ENCODE measurements at regions not wholly inside any gene's neighbourhood (a gene's known extent, or its start where the extent isn't known, plus 50 kb on each side); places are given as distances from the start of the nearest gene placed in this dataset.
"Not testable (repeated sequence)": the region's sequence is repeated elsewhere in the genome, so short reads cannot be mapped to it uniquely, and the experiment has no call there.

GRCh38 chr21:14058566-14058965 is 152.2 kb downstream of the LIPI start:
- no peak for DNase-seq

GRCh38 chr21:14057841-14058481 is 152.8 kb downstream of the LIPI start:
- not testable (repeated sequence) for DNase-seq

- DNase-seq: no peak
Observed at GRCh38 chr21:14057313-14057712, 153.4 kb downstream of the LIPI start.

- DNase-seq: no peak
Observed at GRCh38 chr21:14056771-14057191, 154.0 kb downstream of the LIPI start.

- DNase-seq: not testable (repeated sequence)
Observed at GRCh38 chr21:14055746-14056515, 154.8 kb downstream of the LIPI start.

DNA sequence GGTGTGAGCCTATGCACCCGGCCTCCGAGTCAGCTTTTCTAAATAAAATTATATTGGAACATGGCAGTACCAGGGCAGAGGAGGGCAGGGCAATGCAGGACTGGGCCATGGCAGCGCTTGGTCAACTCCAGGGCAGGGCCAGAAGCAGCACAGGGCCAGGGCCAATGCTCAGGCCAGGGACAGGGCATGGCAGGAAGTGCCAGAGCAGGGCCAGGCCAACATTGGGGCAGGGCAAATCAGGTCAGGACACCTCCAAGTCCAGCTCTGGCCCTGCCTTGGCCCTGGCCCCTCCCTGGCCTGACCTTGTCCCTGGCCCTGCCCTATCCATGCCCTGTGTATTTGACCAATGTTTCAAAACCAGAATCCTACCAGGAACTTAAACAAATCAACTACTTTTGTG is 156.1 kb downstream of the LIPI start:
- DNase-seq: no peak

DNA sequence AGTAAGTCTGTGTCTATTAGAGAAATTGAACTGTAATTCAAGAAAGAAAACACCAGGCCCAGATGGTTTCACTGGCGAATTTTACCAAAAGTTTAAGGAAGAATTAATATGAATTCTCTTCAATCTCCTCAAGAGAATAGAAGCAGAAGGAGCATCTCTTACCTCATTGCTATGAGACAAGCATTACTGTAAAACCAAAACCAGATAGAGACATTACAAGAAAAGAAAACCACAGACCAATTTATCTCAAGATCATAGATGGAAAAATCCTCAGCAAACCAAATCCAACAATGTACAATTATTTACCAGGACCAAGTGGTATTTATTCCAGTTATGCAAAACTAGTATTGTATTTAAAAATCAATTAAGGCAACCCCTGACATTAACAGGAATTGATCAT is 160.6 kb downstream of the LIPI start:
- DNase-seq: no peak

GRCh38 chr21:14046401-14046800 is 164.4 kb downstream of the LIPI start:
- no peak for DNase-seq

DNA sequence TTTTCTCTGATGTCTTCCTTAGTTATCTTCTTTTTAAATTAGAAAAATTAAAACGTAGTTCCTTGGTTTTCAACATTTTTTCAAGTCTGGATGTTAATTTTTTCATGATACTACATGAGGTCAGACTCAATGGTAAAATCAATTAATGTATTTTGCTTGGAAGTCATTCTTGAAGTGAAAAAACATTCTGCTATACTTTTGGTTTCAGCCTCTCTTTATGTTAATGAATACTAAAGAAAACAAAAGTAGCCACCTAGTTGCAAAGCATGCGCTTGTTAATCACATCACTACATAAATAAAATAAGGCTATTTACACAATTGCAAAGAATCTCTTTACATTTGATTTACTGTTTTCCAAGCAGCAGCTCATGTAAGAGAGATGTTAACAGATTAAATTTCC is 170.4 kb downstream of the LIPI start:
- no peak for DNase-seq

DNA sequence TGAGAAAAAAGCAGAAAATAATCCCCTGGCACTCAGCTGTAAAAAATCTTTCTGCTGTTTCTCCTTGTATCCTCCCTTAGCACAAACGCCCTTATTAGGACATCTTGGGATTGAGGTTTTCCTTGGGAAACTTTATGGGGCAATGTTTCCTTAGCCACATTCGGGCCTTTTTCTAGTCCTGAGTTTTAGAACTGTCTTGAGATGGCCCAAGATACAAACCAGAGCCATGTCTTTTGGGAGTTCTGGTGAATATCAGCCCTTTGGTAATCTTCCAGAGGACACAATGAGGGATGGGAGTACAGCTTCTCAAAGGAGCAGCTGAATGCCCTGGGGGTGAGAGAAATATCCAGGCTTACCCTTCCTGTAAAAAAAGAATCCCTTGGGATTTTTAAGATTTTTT is 182.1 kb downstream of the LIPI start:
- not testable (repeated sequence) for DNase-seq

DNA sequence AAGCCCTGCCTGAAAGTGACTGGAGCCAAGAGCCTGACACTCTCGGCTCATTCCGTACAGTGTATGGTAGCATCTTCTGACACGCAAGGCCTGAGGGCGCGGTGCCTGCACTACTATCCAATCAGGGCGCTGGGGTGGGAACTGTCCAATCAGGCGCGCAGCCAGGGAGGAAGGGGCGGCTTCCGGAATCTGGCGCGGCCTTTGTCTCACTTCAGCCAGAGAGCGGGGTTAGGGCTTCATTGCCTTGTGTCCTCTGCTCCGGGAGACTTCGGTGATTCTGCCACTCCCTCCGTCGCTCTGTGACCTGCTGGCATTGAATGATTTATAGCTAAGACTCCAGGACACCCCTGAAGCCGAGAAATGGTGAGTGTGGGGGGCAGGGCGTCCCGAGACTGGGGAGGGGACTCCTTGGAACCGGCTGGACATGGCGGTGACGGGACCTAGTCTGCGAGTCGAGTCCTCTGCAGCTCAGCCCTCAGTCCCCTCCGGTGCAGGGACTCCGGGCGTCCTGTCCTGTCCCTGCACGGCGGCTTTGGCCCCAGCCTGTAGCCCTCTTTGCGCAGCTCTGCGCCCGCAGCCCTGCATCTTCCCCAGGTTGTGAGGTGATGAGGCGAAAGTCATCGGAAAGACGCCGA is 183.4 kb downstream of the LIPI start:
- DNase-seq: peak; percentile 78

DNA sequence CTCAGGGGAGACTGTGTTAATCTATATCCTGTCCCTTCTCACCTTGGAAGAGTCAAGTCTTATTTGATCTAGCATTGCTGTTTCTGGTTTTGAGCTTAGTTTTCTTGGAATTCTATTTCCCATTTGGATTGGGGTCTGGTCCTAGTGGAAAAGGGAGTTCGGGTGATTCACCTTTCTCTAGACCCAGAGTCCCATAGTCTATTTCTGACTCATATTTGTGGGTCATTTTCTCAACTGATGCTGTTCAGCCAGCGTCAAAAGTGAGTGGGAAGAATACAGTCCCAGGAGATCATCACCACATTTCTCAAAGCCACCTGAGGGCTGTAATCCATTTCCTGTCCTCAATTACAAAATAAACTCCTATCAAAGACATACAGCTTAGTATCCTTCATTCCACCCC is 190.6 kb downstream of the LIPI start:
- not testable (repeated sequence) for DNase-seq

DNA sequence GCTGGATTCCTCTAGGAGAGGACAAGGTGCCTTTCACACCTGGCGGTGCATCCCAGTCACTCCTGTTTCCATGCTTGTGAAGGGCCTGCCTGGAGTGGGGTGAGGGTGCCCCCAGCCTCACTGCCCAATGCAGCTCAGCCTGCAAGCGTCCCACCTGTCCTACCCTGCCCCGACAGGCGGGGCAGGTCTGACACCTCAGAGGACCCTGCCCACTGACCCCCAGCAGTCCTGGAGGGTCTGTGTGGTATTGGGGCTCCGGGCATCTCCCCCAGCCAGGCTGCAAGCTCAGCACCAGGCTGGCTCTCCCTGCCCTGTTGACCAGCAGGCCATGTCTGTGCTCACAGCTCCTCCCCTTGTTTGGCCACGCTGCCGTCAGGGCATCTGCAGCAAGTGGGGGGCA is 194.9 kb downstream of the LIPI start:
- not testable (repeated sequence) for DNase-seq

DNA sequence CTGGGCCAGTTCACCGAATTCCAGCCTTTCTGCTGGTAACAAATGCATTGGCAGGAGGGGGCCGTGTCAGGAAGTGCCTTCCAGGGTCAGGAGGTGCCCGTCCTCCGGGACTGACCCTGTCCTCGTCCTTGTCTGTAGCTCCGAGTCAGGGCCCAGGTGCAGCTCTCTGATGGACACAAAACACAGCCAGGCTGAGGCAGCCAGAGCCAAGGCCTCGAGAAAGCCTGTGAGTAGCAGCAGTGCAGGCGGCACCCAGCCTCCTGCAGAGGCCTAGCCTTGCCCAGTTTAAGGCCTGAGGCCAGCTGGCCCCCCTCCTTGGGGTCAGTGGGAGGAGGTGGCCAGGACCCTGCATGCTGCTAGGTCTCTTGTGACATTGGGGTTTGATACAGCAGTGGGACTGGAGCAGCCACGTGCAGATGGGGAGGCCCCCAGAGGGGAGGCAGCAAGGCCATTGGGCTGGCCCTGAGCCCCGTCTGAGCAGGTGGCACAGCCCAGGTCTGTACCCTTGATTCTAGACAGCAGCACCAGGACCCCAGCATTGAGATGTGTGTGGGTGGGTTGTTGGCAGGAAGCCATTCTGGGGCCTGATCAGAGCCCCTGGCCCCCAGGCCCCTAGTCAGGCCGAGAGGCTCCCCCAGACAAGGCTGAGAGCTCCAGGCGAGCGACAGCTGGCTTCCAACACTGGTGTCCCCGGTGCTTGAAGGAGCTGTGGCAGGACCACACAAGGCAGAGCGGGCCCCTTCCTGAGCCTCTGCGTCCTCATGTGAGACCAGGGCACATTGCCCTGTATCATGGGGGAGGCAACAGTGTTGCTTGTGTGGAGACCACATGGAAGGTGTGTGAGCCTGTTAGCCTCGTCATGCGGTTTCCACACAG is 196.9 kb downstream of the LIPI start:
- DNase-seq: not testable (repeated sequence)

- no peak for DNase-seq
Observed at GRCh38 chr21:14013056-14013603, 197.6 kb downstream of the LIPI start.

DNA sequence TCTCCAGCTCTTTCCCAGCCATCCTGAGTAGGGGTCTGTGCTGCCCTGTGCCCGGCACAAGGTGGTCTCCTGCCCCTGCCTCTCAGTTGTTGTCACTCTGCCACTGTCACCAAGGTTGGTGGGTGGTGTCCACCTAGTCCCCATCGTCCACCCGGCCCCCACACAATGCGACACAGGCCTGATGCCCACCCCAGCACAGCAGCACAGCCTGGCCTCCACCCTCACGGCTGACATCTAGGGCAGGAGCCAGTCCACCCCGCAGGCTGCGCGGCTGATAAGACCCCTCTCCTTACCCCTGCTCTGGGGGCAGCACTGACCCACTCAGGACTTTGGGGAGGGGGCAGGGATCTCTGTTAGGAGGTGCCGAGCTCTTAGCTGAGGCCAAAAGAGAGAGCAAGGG is 198.3 kb downstream of the LIPI start:
- DNase-seq: no peak

DNA sequence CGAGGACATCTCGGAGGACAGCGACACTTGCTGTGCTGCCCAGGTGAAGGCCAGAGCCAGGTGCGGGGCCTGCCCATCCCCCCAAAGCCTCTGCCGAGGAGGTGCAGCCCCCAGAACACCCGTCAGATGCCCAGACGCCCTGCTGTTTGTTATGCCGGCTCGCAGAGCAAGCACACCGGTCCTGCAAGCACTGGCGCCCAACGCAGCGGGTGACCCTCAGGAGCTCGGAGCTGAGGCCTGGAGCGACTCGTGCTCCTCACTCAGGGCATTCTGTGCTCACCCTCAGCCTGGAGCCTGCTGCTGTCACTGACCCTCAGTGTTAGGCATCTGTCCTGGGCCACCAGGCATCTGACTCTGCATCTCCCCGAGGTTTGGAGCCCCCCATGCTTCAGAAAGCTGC is 199.0 kb downstream of the LIPI start:
- not testable (repeated sequence) for DNase-seq

GRCh38 chr21:14011149-14011548 is 199.6 kb downstream of the LIPI start:
- not testable (repeated sequence) for DNase-seq

- DNase-seq: no peak
Observed at GRCh38 chr21:14010729-14011128, 200.0 kb downstream of the LIPI start.

DNA sequence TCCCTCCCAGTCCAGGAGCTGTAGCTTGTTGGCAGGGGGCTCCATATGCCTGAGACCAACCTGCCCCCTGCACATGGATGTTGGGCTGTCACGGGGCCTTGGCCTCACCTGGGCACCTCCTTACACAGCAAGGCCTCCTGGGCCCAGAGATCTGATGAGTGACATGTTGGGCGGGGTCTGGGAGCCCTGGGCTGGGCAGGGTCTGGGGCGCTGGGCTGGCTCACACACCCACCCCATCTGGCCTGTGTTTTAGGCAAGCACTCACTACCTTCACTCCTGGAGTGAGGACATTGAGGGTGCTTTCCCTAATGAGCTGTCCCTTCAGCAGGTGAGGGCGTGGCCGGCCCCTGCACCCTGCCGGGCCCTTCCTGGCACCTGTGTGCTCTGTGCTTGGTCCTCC is 200.8 kb downstream of the LIPI start:
- not testable (repeated sequence) for DNase-seq

DNA sequence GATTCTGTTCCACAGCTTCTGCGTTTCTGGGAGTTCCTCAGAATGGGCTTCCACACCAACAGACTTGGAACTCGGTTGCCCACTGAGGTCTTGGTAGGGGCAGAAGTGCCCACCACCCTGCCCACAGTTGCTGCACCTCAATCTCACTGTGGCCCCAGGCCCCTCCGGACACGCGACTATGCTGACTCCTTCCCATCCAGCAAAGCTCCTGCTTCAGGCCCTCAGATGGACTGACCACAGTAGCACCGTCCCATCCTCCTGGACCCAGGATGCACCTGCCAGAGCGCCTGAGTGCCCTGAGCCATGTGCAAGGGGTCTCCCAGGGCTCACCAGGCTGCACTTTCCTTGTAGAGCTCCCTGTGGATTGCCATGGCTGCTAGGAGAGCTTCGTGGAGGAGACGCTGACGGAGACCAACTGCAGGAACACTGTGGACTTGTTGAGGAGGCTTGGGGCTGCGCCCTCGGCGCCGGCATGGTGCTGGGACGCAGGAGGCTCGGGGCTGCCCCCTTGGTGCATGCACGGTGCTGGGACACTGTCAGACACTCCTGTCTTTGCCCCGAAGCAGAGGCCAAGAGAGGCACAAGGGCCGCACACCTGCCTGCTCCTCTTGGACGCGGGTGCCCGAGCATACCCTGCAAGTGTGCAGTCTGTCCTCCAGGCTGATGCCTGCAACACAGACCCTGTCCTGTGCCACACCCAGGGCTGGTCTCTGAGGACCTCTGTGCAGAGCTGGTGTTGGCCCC is 201.3 kb downstream of the LIPI start:
- DNase-seq: not testable (repeated sequence)

DNA sequence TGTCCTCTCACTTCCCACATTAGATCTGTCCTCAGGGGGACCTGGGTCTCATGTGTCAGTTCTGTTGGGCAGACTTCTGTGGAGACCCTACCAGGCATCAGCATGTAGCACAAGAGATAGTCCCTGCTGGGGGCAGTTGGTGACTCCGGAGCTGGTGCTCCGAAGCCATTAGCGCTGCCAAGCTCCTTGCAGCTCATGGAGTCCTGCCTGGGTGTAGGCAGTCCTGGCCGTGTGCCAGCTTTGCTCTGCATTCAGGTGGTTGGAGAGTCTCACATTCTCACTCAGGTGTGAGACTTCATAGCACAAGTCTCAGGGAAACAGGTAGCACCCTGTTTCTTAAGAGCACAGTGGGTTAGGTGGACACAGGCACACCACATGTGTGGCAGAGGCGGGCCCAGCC is 202.3 kb downstream of the LIPI start:
- not testable (repeated sequence) for DNase-seq

Data from activated CD4-positive, alpha-beta T cell treated with anti-CD3 and anti-CD28 coated beads, Interleukin-2, amount 50 U/mL, for 1 hour (primary cell).